ENCODE measurements at regions not wholly inside any gene's neighbourhood (a gene's known extent, or its start where the extent isn't known, plus 50 kb on each side); places are given as distances from the start of the nearest gene placed in this dataset.

DNA sequence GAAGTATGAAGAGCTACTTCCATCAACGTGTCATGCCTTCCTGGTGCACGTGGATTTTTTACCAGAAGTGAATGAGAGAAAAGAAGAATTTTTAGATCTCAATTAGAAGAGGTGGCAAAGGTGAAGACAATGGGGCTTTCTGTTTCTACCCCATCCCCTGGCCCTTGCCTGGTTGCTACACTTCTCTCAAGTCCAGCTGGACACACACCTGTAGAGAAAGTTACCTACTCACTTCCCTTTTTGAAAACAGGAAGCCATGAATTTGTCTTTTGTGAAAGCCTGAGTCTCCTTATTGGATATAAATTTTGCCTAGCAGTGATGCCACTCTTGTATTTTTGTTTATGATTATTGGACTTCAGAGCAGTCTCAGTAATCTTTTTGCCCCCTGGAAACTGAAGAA, 142.9 kb upstream of the AKR1E2 start:
- 68 to 88% methylated on average over 2 of the region's 2 CpGs for WGBS, 2 donors
- H3K27ac ChIP-seq: no peak overlapping the region
- no peak for TF ChIP-seq POLR2A (IDR thresholded peaks at IDR 0.05)
- H3K4me1 ChIP-seq: peaks cover 0 to 34% (median 14%) of the 10 kb centered on the region in 4 donors
- no peaks in the 10 kb centered on the region for H3K36me3 ChIP-seq
- no peak for DNase-seq
- no peak overlapping the region for H3K4me3 ChIP-seq
- no peaks in the 10 kb centered on the region for H3K9me3 ChIP-seq
- intact Hi-C loops (cut with DNase I): no loop called here
- no peaks in the 10 kb centered on the region for H3K27me3 ChIP-seq

DNA sequence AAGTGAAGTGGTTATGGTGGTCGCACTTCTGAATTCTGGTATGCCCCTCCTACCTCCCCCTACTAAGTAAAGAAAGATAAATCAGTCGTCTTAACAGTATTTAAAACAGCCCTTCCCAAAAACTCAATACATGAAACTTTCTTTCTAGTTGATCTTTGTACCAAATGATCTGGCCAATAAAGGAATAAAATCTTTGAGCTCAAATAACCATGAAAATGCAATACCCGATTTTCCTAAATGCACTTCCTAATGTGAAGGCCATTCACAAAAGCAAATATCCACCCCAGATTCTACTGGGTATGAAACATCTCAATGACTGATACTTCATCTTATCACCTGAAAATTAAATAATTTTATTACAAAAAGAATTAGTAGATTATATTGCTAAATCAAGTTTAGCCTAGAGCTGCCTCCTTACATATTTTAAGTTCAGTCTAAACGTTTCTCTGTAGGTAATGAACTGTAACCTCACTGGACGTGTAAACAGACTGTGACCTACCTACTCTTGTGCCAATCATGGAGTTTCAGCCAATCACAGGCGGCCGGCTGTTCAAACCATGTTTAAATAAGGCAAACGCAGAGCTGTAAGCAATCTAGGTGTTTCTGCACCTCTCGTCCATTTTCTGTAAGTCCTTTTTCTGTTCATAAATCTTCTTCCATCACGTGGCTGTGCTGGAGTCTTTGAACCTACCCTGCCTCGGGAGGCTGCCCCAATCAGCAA, 146.9 kb upstream of the AKR1E2 start:
- intact Hi-C loops (cut with DNase I): no loop called here
- 22 to 69% methylated on average over 11 of the region's 11 CpGs for WGBS, 2 donors

DNA sequence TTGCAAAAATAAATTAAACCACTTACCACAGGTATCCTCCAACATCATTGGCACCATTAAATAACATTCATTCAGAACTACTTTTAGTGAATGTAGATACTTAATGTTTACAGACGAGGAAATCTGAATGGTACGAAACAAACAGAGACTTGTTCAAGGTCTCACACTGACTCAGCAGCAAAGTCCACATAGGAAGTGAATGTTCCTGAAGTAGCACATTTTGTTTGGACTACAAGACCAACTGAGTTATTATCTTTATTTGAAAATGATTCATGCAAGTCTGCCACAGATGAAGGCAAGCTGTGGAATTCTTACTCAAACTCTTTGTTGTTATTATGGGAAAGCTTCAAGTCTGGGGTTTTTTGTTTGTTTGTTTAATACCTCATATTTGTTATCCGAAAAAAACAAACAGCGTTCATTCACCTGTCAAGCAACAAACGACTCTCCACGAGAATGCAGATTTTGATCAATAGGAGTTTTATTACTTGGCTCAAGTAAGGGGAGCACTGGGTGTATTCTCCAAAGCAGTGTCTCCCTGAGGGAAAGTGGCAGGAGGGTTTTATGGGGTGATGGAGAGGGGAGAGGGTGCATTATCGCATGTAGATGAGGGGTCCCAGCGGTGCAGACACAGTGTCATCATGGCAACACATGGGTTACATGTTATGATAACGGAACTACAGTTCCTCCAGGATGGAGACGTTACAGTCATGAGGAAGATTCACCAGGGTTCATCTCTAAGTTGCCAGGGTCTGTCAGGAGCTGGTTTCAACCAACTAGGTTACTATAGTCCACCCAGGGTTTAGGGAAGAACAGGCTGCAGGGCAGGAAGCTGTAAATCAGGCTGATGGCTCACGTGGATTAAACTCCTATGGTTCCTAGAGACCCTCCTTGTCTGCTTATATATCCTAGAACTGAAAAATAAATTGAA, 147.7 kb upstream of the AKR1E2 start:
- intact Hi-C loops (cut with DNase I): no loop called here
- Histone ChIP-seq H3K4me3 (no peak overlapping the region), H3K9me3 (no peaks in the 10 kb centered on the region), H3K27me3 (no peaks in the 10 kb centered on the region), H3K4me1 (peaks cover 0 to 18% (median 10%) of the 10 kb centered on the region in 4 donors), H3K36me3 (no peaks in the 10 kb centered on the region), H3K27ac (peak overlapping the region in 3 of 4 donors; percentile 70 to 77 (median 77))
- no peak for DNase-seq
- TF ChIP-seq POLR2AphosphoS5 (IDR thresholded peaks at IDR 0.05): no peak
- peak in 1 of 4 donors; percentile 36 for TF ChIP-seq EP300 (IDR thresholded peaks at IDR 0.05)
- 35 to 74% methylated on average over 11 of the region's 11 CpGs for WGBS, 2 donors

More for the DNA sequence above, 146.9 kb upstream of the AKR1E2 start:
- H3K36me3 ChIP-seq: no peaks in the 10 kb centered on the region
- TF ChIP-seq POLR2A (IDR thresholded peaks at IDR 0.05) (no peak), EP300 (IDR thresholded peaks at IDR 0.05) (no peak), POLR2AphosphoS5 (IDR thresholded peaks at IDR 0.05) (no peak)
- TF ChIP-seq, protein P1, sequence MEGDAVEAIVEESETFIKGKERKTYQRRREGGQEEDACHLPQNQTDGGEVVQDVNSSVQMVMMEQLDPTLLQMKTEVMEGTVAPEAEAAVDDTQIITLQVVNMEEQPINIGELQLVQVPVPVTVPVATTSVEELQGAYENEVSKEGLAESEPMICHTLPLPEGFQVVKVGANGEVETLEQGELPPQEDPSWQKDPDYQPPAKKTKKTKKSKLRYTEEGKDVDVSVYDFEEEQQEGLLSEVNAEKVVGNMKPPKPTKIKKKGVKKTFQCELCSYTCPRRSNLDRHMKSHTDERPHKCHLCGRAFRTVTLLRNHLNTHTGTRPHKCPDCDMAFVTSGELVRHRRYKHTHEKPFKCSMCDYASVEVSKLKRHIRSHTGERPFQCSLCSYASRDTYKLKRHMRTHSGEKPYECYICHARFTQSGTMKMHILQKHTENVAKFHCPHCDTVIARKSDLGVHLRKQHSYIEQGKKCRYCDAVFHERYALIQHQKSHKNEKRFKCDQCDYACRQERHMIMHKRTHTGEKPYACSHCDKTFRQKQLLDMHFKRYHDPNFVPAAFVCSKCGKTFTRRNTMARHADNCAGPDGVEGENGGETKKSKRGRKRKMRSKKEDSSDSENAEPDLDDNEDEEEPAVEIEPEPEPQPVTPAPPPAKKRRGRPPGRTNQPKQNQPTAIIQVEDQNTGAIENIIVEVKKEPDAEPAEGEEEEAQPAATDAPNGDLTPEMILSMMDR (IDR thresholded peaks at IDR 0.05): no peak
- DNase-seq: no peak
- H3K9me3 ChIP-seq: no peaks in the 10 kb centered on the region
- peaks cover 0 to 18% (median 12%) of the 10 kb centered on the region in 4 donors for H3K4me1 ChIP-seq
- peak overlapping the region in 2 of 4 donors; percentile 77 for H3K27ac ChIP-seq
- no peaks in the 10 kb centered on the region for H3K27me3 ChIP-seq
- no peak overlapping the region for H3K4me3 ChIP-seq

DNA sequence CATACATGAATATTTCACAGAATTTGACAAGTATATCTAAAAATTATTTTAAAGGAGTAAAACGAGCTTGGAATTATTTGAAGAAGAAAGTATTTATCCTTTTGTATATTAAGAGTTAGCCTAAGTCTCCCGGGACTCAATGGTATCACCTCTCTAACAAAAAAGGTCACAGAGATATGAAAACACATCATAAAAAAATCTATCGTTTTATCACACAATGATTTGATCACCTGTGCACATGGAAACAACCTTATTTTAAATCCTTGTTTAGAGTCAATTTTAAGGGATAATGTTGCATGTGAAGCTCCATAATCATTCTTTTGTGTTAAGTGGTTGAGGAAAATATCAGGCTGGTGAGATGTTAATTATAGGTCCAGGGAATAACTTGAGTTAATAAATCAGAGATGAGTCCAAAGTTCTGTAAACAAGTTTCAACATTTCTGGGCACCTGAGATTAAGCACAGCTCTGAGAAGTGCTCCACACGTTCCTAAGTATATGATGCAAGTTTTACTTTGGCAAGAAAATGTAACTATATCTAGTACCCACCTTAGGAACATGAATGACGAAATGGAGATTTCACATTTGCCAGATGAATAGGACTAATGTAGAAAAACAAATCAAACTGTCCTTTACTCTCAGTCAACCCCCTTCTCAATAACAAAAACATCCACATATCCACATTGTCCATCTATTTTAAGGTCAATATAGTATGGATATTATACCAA, 148.5 kb upstream of the AKR1E2 start:
- TF ChIP-seq POLR2AphosphoS5 (IDR thresholded peaks at IDR 0.05): peak; percentile 72 to 90 (median 80)
- TF ChIP-seq POLR2A (IDR thresholded peaks at IDR 0.05): no peak
- peak; percentile 51 to 97 (median 92) for TF ChIP-seq EP300 (IDR thresholded peaks at IDR 0.05)
- Histone ChIP-seq H3K4me1 (peaks cover 0 to 18% (median 10%) of the 10 kb centered on the region in 4 donors), H3K4me3 (no peak overlapping the region), H3K27ac (peak overlapping the region in 3 of 4 donors; percentile 70 to 77 (median 77)), H3K27me3 (no peaks in the 10 kb centered on the region), H3K9me3 (no peaks in the 10 kb centered on the region), H3K36me3 (no peaks in the 10 kb centered on the region)
- intact Hi-C loops (cut with DNase I): no loop called here
- DNase-seq: no peak
- WGBS, 2 donors: 20 to 66% methylated on average over 5 of the region's 5 CpGs

DNA sequence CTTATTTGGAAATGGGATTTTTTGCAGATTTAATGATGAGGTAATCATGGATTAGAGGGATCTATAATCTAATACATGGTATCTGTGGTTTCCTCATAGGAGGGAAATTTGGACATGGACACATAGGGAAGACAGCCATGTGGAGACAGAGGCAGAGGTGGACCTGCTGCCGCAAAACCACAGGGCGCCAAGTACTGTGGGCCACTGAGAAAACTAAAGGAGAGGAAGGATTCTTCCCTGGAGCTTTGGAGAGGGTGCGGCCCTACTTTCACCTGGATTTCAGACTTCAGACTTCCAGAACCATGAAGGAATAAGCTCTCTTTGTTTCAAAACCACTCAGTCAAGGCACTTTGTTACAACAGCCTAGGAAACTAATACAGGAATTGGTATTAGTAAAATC, 149.4 kb upstream of the AKR1E2 start:
- no peaks in the 10 kb centered on the region for H3K36me3 ChIP-seq
- no peak overlapping the region for H3K4me3 ChIP-seq
- peaks cover 0 to 18% (median 13%) of the 10 kb centered on the region in 4 donors for H3K4me1 ChIP-seq
- H3K27me3 ChIP-seq: no peaks in the 10 kb centered on the region
- intact Hi-C loops (cut with DNase I): no loop called here
- H3K9me3 ChIP-seq: no peaks in the 10 kb centered on the region
- TF ChIP-seq EP300 (IDR thresholded peaks at IDR 0.05): no peak
- TF ChIP-seq, protein P1 (IDR thresholded peaks at IDR 0.05): no peak
- H3K27ac ChIP-seq: peak overlapping the region in 1 of 4 donors; percentile 77
- WGBS, 2 donors: 99 to 100% methylated on average over 3 of the region's 3 CpGs
- DNase-seq: no peak

Data from sigmoid colon (tissue), 6 donors.